ENCODE measurements at regions not wholly inside any gene's neighbourhood (a gene's known extent, or its start where the extent isn't known, plus 50 kb on each side); places are given as distances from the start of the nearest gene placed in this dataset.

GRCh38 chr18:39692367-39693015 lies 2126.9 kb upstream of the CELF4 start:
- ATAC-seq (no peak), DNase-seq (ENCODE audit: low spot score) (no peak)

- no peak for ATAC-seq
- DNase-seq (ENCODE audit: low spot score), result no peak
These were observed 2119.8 kb upstream of the CELF4 start for GRCh38 chr18:39685303-39685902.

GRCh38 chr18:39681061-39681460 lies 2115.5 kb upstream of the CELF4 start:
- no peak for ATAC-seq
- DNase-seq (ENCODE audit: low spot score), result no peak

GRCh38 chr18:39675906-39676305 lies 2110.3 kb upstream of the CELF4 start:
- no peak for DNase-seq (ENCODE audit: low spot score)
- no peak for ATAC-seq

- ATAC-seq (no peak), DNase-seq (ENCODE audit: low spot score) (no peak)
These were observed 2109.8 kb upstream of the CELF4 start for GRCh38 chr18:39675368-39675767.

GRCh38 chr18:39672171-39672570 lies 2106.6 kb upstream of the CELF4 start:
- no peak for ATAC-seq
- no peak for DNase-seq (ENCODE audit: low spot score)

GRCh38 chr18:39667905-39668304 lies 2102.3 kb upstream of the CELF4 start:
- DNase-seq (ENCODE audit: low spot score), result no peak
- ATAC-seq, result no peak

GRCh38 chr18:39666541-39666940 lies 2100.9 kb upstream of the CELF4 start:
- ATAC-seq (no peak), DNase-seq (ENCODE audit: low spot score) (no peak)

- DNase-seq (ENCODE audit: low spot score) (no peak), ATAC-seq (no peak)
These were observed 2096.3 kb upstream of the CELF4 start for GRCh38 chr18:39661856-39662366.

GRCh38 chr18:39660141-39660540 lies 2094.5 kb upstream of the CELF4 start:
- ATAC-seq (no peak), DNase-seq (ENCODE audit: low spot score) (no peak)

- no peak for ATAC-seq
- DNase-seq (ENCODE audit: low spot score), result no peak
These were observed 2089.7 kb upstream of the CELF4 start for GRCh38 chr18:39655341-39655740.

- ATAC-seq (no peak), DNase-seq (ENCODE audit: low spot score) (no peak)
These were observed 2087.6 kb upstream of the CELF4 start for GRCh38 chr18:39653221-39653620.

GRCh38 chr18:39648616-39649015 lies 2083.0 kb upstream of the CELF4 start:
- DNase-seq (ENCODE audit: low spot score) (no peak), ATAC-seq (no peak)

- DNase-seq (ENCODE audit: low spot score) (no peak), ATAC-seq (no peak)
These were observed 2082.3 kb upstream of the CELF4 start for GRCh38 chr18:39647627-39648534.

- ATAC-seq (no peak), DNase-seq (ENCODE audit: low spot score) (no peak)
These were observed 2072.6 kb upstream of the CELF4 start for GRCh38 chr18:39638224-39638623.

GRCh38 chr18:39636931-39637330 lies 2071.3 kb upstream of the CELF4 start:
- DNase-seq (ENCODE audit: low spot score) (no peak), ATAC-seq (no peak)

GRCh38 chr18:39635966-39636365 lies 2070.4 kb upstream of the CELF4 start:
- ATAC-seq, result no peak
- DNase-seq (ENCODE audit: low spot score), result no peak

GRCh38 chr18:39635192-39635591 lies 2069.6 kb upstream of the CELF4 start:
- no peak for DNase-seq (ENCODE audit: low spot score)
- no peak for ATAC-seq

GRCh38 chr18:39627936-39628335 lies 2062.3 kb upstream of the CELF4 start:
- ATAC-seq (no peak), DNase-seq (ENCODE audit: low spot score) (no peak)

GRCh38 chr18:39624961-39625360 lies 2059.4 kb upstream of the CELF4 start:
- DNase-seq (ENCODE audit: low spot score) (no peak), ATAC-seq (no peak)

- DNase-seq (ENCODE audit: low spot score) (no peak), ATAC-seq (no peak)
These were observed 2056.8 kb upstream of the CELF4 start for GRCh38 chr18:39622431-39622830.
